ENCODE measurements at regions not wholly inside any gene's neighbourhood (a gene's known extent, or its start where the extent isn't known, plus 50 kb on each side); places are given as distances from the start of the nearest gene placed in this dataset.
"Not testable (repeated sequence)": the region's sequence is repeated elsewhere in the genome, so short reads cannot be mapped to it uniquely, and the experiment has no call there.

DNA sequence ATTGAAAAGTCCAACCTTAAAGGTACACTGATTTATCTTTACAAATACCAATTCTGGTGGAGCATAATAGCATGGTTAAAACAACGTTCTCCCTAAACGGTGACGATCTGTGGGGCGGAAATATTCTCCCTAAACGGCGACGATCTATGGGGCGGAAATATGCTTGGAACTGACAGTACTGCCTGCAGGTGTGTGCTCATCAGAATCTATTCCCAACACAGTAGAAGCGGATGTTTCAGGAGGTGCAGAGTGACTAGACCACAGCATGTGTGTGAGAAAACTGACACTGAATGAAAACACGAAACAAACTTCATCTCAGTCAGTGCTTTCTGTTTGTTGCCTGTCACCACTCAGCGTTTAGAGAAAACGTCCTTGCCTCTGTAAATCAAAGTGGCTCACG is 210.0 kb downstream of the BANP start:
- TF ChIP-seq, protein P1, sequence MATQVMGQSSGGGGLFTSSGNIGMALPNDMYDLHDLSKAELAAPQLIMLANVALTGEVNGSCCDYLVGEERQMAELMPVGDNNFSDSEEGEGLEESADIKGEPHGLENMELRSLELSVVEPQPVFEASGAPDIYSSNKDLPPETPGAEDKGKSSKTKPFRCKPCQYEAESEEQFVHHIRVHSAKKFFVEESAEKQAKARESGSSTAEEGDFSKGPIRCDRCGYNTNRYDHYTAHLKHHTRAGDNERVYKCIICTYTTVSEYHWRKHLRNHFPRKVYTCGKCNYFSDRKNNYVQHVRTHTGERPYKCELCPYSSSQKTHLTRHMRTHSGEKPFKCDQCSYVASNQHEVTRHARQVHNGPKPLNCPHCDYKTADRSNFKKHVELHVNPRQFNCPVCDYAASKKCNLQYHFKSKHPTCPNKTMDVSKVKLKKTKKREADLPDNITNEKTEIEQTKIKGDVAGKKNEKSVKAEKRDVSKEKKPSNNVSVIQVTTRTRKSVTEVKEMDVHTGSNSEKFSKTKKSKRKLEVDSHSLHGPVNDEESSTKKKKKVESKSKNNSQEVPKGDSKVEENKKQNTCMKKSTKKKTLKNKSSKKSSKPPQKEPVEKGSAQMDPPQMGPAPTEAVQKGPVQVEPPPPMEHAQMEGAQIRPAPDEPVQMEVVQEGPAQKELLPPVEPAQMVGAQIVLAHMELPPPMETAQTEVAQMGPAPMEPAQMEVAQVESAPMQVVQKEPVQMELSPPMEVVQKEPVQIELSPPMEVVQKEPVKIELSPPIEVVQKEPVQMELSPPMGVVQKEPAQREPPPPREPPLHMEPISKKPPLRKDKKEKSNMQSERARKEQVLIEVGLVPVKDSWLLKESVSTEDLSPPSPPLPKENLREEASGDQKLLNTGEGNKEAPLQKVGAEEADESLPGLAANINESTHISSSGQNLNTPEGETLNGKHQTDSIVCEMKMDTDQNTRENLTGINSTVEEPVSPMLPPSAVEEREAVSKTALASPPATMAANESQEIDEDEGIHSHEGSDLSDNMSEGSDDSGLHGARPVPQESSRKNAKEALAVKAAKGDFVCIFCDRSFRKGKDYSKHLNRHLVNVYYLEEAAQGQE (IDR thresholded peaks at IDR 0.05), result not testable (repeated sequence)
- TF ChIP-seq POLR2A (IDR thresholded peaks at IDR 0.05; ENCODE audit: low read length); ZFP36 (IDR thresholded peaks at IDR 0.05; ENCODE audit: borderline replicate concordance, partially characterized antibody); BHLHE40 (IDR thresholded peaks at IDR 0.05; ENCODE audit: low read depth, low read length); RCOR1 (IDR thresholded peaks at IDR 0.05; ENCODE audit: low read depth, low read length); CHD2 (IDR thresholded peaks at IDR 0.05; ENCODE audit: low read length, partially characterized antibody); EP300 (IDR thresholded peaks at IDR 0.05); ZC3H11A (IDR thresholded peaks at IDR 0.05); RAD21 (conservative IDR thresholded peaks at IDR 0.05 in 1 of 2, IDR thresholded peaks at IDR 0.05 in 1 of 2); MAFK (IDR thresholded peaks at IDR 0.05; ENCODE audit: partially characterized antibody): not testable (repeated sequence)
- TF ChIP-seq, protein P2, sequence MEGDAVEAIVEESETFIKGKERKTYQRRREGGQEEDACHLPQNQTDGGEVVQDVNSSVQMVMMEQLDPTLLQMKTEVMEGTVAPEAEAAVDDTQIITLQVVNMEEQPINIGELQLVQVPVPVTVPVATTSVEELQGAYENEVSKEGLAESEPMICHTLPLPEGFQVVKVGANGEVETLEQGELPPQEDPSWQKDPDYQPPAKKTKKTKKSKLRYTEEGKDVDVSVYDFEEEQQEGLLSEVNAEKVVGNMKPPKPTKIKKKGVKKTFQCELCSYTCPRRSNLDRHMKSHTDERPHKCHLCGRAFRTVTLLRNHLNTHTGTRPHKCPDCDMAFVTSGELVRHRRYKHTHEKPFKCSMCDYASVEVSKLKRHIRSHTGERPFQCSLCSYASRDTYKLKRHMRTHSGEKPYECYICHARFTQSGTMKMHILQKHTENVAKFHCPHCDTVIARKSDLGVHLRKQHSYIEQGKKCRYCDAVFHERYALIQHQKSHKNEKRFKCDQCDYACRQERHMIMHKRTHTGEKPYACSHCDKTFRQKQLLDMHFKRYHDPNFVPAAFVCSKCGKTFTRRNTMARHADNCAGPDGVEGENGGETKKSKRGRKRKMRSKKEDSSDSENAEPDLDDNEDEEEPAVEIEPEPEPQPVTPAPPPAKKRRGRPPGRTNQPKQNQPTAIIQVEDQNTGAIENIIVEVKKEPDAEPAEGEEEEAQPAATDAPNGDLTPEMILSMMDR (IDR thresholded peaks at IDR 0.05), result not testable (repeated sequence)
- TF ChIP-seq, protein P3, sequence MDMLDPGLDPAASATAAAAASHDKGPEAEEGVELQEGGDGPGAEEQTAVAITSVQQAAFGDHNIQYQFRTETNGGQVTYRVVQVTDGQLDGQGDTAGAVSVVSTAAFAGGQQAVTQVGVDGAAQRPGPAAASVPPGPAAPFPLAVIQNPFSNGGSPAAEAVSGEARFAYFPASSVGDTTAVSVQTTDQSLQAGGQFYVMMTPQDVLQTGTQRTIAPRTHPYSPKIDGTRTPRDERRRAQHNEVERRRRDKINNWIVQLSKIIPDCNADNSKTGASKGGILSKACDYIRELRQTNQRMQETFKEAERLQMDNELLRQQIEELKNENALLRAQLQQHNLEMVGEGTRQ (IDR thresholded peaks at IDR 0.05), result not testable (repeated sequence)
- TF ChIP-seq, protein P4, sequence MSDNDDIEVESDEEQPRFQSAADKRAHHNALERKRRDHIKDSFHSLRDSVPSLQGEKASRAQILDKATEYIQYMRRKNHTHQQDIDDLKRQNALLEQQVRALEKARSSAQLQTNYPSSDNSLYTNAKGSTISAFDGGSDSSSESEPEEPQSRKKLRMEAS (IDR thresholded peaks at IDR 0.05), result not testable (repeated sequence)
- TF ChIP-seq, protein P5, sequence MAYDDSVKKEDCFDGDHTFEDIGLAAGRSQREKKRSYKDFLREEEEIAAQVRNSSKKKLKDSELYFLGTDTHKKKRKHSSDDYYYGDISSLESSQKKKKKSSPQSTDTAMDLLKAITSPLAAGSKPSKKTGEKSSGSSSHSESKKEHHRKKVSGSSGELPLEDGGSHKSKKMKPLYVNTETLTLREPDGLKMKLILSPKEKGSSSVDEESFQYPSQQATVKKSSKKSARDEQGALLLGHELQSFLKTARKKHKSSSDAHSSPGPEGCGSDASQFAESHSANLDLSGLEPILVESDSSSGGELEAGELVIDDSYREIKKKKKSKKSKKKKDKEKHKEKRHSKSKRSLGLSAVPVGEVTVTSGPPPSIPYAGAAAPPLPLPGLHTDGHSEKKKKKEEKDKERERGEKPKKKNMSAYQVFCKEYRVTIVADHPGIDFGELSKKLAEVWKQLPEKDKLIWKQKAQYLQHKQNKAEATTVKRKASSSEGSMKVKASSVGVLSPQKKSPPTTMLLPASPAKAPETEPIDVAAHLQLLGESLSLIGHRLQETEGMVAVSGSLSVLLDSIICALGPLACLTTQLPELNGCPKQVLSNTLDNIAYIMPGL (CRISPR knock-in tag; IDR thresholded peaks at IDR 0.05; ENCODE audit: borderline replicate concordance), result not testable (repeated sequence)
